ENCODE measurements at regions not wholly inside any gene's neighbourhood (a gene's known extent, or its start where the extent isn't known, plus 50 kb on each side); places are given as distances from the start of the nearest gene placed in this dataset.
"Not testable (repeated sequence)": the region's sequence is repeated elsewhere in the genome, so short reads cannot be mapped to it uniquely, and the experiment has no call there.

- no peak for ATAC-seq
- DNase-seq, result no peak
These were observed 70.4 kb upstream of the DLG1 start for GRCh38 chr3:197368821-197369220.

GRCh38 chr3:197368330-197368729 is 69.9 kb upstream of the DLG1 start:
- DNase-seq (no peak), ATAC-seq (no peak)

GRCh38 chr3:197367081-197367780 is 68.8 kb upstream of the DLG1 start:
- no peak for DNase-seq
- no peak for ATAC-seq

- DNase-seq (no peak), ATAC-seq (no peak)
These were observed 68.1 kb upstream of the DLG1 start for GRCh38 chr3:197366301-197367044.

- ATAC-seq (no peak), DNase-seq (no peak)
These were observed 67.2 kb upstream of the DLG1 start for GRCh38 chr3:197365586-197365985.

- ATAC-seq, result no peak
- DNase-seq, result no peak
These were observed 66.1 kb upstream of the DLG1 start for GRCh38 chr3:197364410-197365071.

- DNase-seq (no peak), ATAC-seq (no peak)
These were observed 65.4 kb upstream of the DLG1 start for GRCh38 chr3:197363553-197364409.

GRCh38 chr3:197362081-197362480 is 63.7 kb upstream of the DLG1 start:
- DNase-seq, result no peak
- ATAC-seq, result no peak

- ATAC-seq, DNase-seq: not testable (repeated sequence)
These were observed 61.7 kb upstream of the DLG1 start for GRCh38 chr3:197360095-197360494.

- ATAC-seq, DNase-seq: not testable (repeated sequence)
These were observed 61.1 kb upstream of the DLG1 start for GRCh38 chr3:197359476-197359875.

- no peak for DNase-seq
- no peak for ATAC-seq
These were observed 58.3 kb upstream of the DLG1 start for GRCh38 chr3:197356741-197357140.

GRCh38 chr3:197356275-197356674 is 57.9 kb upstream of the DLG1 start:
- ATAC-seq, result no peak
- no peak for DNase-seq

GRCh38 chr3:197355713-197356112 is 57.3 kb upstream of the DLG1 start:
- DNase-seq (no peak), ATAC-seq (no peak)

- no peak for DNase-seq
- no peak for ATAC-seq
These were observed 56.2 kb upstream of the DLG1 start for GRCh38 chr3:197354568-197355001.

- ATAC-seq, result no peak
- no peak for DNase-seq
These were observed 55.6 kb upstream of the DLG1 start for GRCh38 chr3:197353867-197354567.

GRCh38 chr3:197353001-197353866 is 54.8 kb upstream of the DLG1 start:
- DNase-seq, result no peak
- ATAC-seq, result no peak

GRCh38 chr3:197352382-197352781 is 54.0 kb upstream of the DLG1 start:
- no peak for DNase-seq
- no peak for ATAC-seq

GRCh38 chr3:197350446-197350845 is 52.0 kb upstream of the DLG1 start:
- DNase-seq (no peak), ATAC-seq (no peak)

GRCh38 chr3:197349368-197349767 is 51.0 kb upstream of the DLG1 start:
- ATAC-seq (no peak), DNase-seq (no peak)

Data from stimulated activated naive CD8-positive, alpha-beta T cell treated with anti-CD3 and anti-CD28 coated beads, Interleukin-15, Interleukin-2, amounts not matched to agents 100 U/mL and 50 U/mL, for 24 hours (primary cell).